ENCODE measurements at regions not wholly inside any gene's neighbourhood (a gene's known extent, or its start where the extent isn't known, plus 50 kb on each side); places are given as distances from the start of the nearest gene placed in this dataset.
"Not testable (repeated sequence)": the region's sequence is repeated elsewhere in the genome, so short reads cannot be mapped to it uniquely, and the experiment has no call there.

DNA sequence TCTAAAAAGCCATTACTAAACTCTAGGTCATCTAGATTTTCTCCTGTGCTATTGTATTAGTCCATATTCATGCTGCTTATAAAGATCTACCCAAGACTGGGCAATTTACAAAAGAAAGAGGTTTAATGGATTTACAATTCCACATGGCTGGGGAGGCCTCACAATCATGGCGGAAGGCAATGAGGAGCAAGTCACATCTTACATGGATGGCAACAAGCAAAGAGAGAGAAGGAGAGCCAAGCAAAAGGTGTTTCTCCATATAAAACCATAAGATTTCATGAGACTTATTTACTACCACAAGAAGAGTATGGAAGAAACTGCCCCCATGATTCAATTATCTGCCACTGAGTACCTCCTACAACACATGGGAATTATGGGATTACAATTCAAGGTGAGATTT lies 69.6 kb upstream of the CCDC6 start:
- H3K4me3 ChIP-seq (ENCODE audit: low read depth, low read length, poor library complexity, severe bottlenecking); DNase-seq (ENCODE audit: low spot score); H3K9me2 ChIP-seq (ENCODE audit: insufficient read depth, low read length); H2AFZ ChIP-seq (ENCODE audit: low read length); H3K4me1 ChIP-seq (ENCODE audit: insufficient read depth, low read length, poor library complexity, severe bottlenecking); H3K79me2 ChIP-seq (ENCODE audit: insufficient read depth, low read depth, low read length); H3K36me3 ChIP-seq (ENCODE audit: insufficient read depth, low read length); H3K27ac ChIP-seq (ENCODE audit: low read depth, low read length, poor library complexity, severe bottlenecking); H4K20me1 ChIP-seq (ENCODE audit: insufficient read depth, low read length); intact Hi-C loops (cut with micrococcal nuclease; ENCODE audit: unreplicated experiment); BruUV-seq (replicated peaks); H3K4me2 ChIP-seq (ENCODE audit: low read length); H3K9me3 ChIP-seq (ENCODE audit: low read length); POLR2A ChIA-PET; CTCF ChIA-PET (ENCODE audit: unreplicated experiment): not testable (repeated sequence)

DNA sequence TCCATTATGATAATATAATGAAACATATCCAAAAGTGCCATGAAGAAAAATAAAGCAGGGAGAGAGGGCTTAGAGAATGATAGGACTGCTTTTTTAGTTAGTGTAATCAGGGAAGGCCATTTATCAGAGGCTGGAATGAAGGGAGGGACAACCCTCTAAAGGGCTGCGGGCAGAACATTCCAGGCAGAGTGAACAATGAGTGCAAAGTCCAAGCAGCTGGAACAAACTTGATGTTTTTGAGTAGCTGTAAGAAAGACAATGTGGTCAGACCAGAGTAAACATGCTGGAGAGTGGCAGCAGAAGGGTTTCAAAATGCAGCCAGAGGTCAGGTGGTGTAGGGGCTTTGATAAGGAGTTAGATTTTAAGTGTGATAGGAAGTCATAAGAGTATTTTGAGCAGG lies 65.6 kb upstream of the CCDC6 start:
- H4K20me1 ChIP-seq (ENCODE audit: insufficient read depth, low read length) = no peaks in the 10 kb centered on the region
- ChIA-PET POLR2A (no interaction called here), CTCF (ENCODE audit: unreplicated experiment) (no interaction called here)
- H3K9me3 ChIP-seq (ENCODE audit: low read length) = no peaks in the 10 kb centered on the region
- H3K4me1 ChIP-seq (ENCODE audit: insufficient read depth, low read length, poor library complexity, severe bottlenecking) = peaks cover 7% of the 10 kb centered on the region
- H3K79me2 ChIP-seq (ENCODE audit: insufficient read depth, low read depth, low read length) = no peaks in the 10 kb centered on the region
- no peak overlapping the region for H3K27ac ChIP-seq (ENCODE audit: low read depth, low read length, poor library complexity, severe bottlenecking)
- no peak overlapping the region for H3K4me2 ChIP-seq (ENCODE audit: low read length)
- H3K9me2 ChIP-seq (ENCODE audit: insufficient read depth, low read length) = no peaks in the 10 kb centered on the region
- DNase-seq (ENCODE audit: low spot score) = no peak
- no peak overlapping the region for H3K4me3 ChIP-seq (ENCODE audit: low read depth, low read length, poor library complexity, severe bottlenecking)
- H2AFZ ChIP-seq (ENCODE audit: low read length) = no peak overlapping the region
- H3K36me3 ChIP-seq (ENCODE audit: insufficient read depth, low read length) = no peaks in the 10 kb centered on the region
- no TSS peak for BruUV-seq (replicated peaks)
- intact Hi-C loops (cut with micrococcal nuclease; ENCODE audit: unreplicated experiment) = no loop called here
- TF ChIP-seq, protein P1, sequence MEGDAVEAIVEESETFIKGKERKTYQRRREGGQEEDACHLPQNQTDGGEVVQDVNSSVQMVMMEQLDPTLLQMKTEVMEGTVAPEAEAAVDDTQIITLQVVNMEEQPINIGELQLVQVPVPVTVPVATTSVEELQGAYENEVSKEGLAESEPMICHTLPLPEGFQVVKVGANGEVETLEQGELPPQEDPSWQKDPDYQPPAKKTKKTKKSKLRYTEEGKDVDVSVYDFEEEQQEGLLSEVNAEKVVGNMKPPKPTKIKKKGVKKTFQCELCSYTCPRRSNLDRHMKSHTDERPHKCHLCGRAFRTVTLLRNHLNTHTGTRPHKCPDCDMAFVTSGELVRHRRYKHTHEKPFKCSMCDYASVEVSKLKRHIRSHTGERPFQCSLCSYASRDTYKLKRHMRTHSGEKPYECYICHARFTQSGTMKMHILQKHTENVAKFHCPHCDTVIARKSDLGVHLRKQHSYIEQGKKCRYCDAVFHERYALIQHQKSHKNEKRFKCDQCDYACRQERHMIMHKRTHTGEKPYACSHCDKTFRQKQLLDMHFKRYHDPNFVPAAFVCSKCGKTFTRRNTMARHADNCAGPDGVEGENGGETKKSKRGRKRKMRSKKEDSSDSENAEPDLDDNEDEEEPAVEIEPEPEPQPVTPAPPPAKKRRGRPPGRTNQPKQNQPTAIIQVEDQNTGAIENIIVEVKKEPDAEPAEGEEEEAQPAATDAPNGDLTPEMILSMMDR (conservative IDR thresholded peaks at IDR 0.05; ENCODE audit: low read length) = no peak
- TF ChIP-seq EZH2phosphoT487 (IDR thresholded peaks at IDR 0.05; ENCODE audit: borderline replicate concordance, low read depth, low read length) = no peak

DNA sequence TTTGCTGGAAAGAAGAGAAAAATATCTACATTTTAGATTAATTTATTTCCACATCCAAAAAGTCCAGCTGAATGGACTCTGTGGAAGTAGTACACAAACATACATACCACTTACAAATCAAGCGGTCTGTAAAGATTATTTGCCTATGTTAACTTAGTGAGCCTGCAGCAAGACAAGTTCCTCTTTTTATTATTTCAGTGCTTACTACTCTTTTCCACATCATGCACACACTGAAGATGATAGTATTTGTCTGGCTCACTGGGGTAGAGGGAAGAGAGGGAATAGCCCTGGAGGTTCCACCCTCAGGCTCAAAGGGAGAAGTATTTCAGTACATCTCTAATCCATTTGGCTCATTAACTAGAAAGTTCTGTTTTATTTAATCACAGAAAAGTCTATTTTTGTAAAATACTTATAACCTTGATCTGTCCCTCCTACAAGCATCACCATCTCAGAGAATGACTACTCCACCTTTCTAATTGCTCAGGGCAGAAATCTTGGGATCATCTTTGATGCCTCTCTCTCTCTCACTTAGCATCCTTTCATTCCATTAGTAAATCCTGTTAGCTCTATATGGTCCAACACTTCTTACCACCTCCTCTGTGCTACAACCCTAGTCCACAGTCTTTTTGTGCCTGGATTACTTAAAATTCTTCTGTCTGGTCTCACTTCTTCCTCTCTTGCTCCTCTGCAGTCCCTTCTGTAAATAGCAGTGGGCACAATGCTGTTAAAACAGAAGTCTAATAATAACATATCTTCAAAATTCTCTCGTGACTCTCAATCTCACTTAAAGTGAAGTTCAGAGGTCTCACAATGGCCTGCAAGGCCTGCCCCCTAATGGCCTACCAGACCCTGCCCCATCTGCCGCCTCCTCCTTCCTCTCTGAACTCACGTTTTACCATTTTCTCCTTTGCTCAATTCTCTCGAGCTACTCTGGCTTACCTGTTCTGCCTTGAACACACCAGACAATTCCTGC lies 64.3 kb upstream of the CCDC6 start:
- intact Hi-C loops (cut with micrococcal nuclease; ENCODE audit: unreplicated experiment) = no loop called here
- Histone ChIP-seq H3K4me1 (ENCODE audit: insufficient read depth, low read length, poor library complexity, severe bottlenecking) (peaks cover 7% of the 10 kb centered on the region), H3K4me2 (ENCODE audit: low read length) (peak overlapping the region; percentile 33; the same call in 1 of the 2 replicates), H3K27ac (ENCODE audit: low read depth, low read length, poor library complexity, severe bottlenecking) (no peak overlapping the region), H3K4me3 (ENCODE audit: low read depth, low read length, poor library complexity, severe bottlenecking) (no peak overlapping the region), H3K36me3 (ENCODE audit: insufficient read depth, low read length) (no peaks in the 10 kb centered on the region), H3K9me2 (ENCODE audit: insufficient read depth, low read length) (no peaks in the 10 kb centered on the region), H3K79me2 (ENCODE audit: insufficient read depth, low read depth, low read length) (no peaks in the 10 kb centered on the region), H2AFZ (ENCODE audit: low read length) (peak overlapping the region; percentile 45), H4K20me1 (ENCODE audit: insufficient read depth, low read length) (no peaks in the 10 kb centered on the region), H3K9me3 (ENCODE audit: low read length) (no peaks in the 10 kb centered on the region)
- peak; percentile 27 for DNase-seq (ENCODE audit: low spot score)
- ChIA-PET POLR2A (interaction anchor here (0.6 to 1.5 kb wide), 2 partner anchors 14 to 241 kb away, joined by 5 to 15 read pairs; no protein-coding TSS in a partner anchor), CTCF (ENCODE audit: unreplicated experiment) (no interaction called here)
- no TSS peak for BruUV-seq (replicated peaks)
- TF ChIP-seq EZH2phosphoT487 (IDR thresholded peaks at IDR 0.05; ENCODE audit: borderline replicate concordance, low read depth, low read length) = no peak
- TF ChIP-seq, protein P1 (conservative IDR thresholded peaks at IDR 0.05; ENCODE audit: low read length) = peak; percentile 60

Data from OCI-LY7 (cell line).